ENCODE measurements at regions not wholly inside any gene's neighbourhood (a gene's known extent, or its start where the extent isn't known, plus 50 kb on each side); places are given as distances from the start of the nearest gene placed in this dataset.

GRCh38 chr7:145082366-145083161 is 246.7 kb upstream of the TPK1 start:
- no peak for DNase-seq

- DNase-seq, result no peak
These were observed 229.6 kb upstream of the TPK1 start for GRCh38 chr7:145065473-145065872.

GRCh38 chr7:145064114-145064513 is 228.3 kb upstream of the TPK1 start:
- DNase-seq, result no peak

- DNase-seq, result no peak
These were observed 217.9 kb upstream of the TPK1 start for GRCh38 chr7:145053781-145054180.

GRCh38 chr7:145050415-145050814 is 214.6 kb upstream of the TPK1 start:
- DNase-seq, result no peak

- DNase-seq, result peak; percentile 1 to 19
These were observed 201.0 kb upstream of the TPK1 start for GRCh38 chr7:145036604-145037405.

- no peak for DNase-seq
These were observed 195.3 kb upstream of the TPK1 start for GRCh38 chr7:145031162-145031561.

- no peak for DNase-seq
These were observed 194.9 kb upstream of the TPK1 start for GRCh38 chr7:145030754-145031153.

- no peak for DNase-seq
These were observed 184.6 kb upstream of the TPK1 start for GRCh38 chr7:145020454-145020853.

- DNase-seq, result no peak
These were observed 180.2 kb upstream of the TPK1 start for GRCh38 chr7:145016068-145016467.

- DNase-seq, result no peak
These were observed 174.0 kb upstream of the TPK1 start for GRCh38 chr7:145009876-145010275.

GRCh38 chr7:145005601-145006000 is 169.7 kb upstream of the TPK1 start:
- no peak for DNase-seq

GRCh38 chr7:144997512-144997911 is 161.7 kb upstream of the TPK1 start:
- no peak for DNase-seq

GRCh38 chr7:144995495-144995894 is 159.6 kb upstream of the TPK1 start:
- no peak for DNase-seq

- DNase-seq, result no peak
These were observed 155.2 kb upstream of the TPK1 start for GRCh38 chr7:144991041-144991440.

- DNase-seq, result no peak
These were observed 151.8 kb upstream of the TPK1 start for GRCh38 chr7:144987686-144988085.

- DNase-seq, result no peak
These were observed 146.3 kb upstream of the TPK1 start for GRCh38 chr7:144982133-144982532.

GRCh38 chr7:144975882-144976281 is 140.0 kb upstream of the TPK1 start:
- no peak for DNase-seq

- no peak for DNase-seq
These were observed 133.9 kb upstream of the TPK1 start for GRCh38 chr7:144969787-144970186.

GRCh38 chr7:144960763-144961162 is 124.9 kb upstream of the TPK1 start:
- no peak for DNase-seq

GRCh38 chr7:144957998-144958397 is 122.1 kb upstream of the TPK1 start:
- DNase-seq, result no peak

GRCh38 chr7:144955422-144955821 is 119.6 kb upstream of the TPK1 start:
- DNase-seq, result no peak

- no peak for DNase-seq
These were observed 105.3 kb upstream of the TPK1 start for GRCh38 chr7:144941127-144941526.

GRCh38 chr7:144937199-144937598 is 101.3 kb upstream of the TPK1 start:
- no peak for DNase-seq

Data from hippocampal formation (tissue), 2 donors.